GM12891 (cell line): ENCODE measurements at regions not wholly inside any gene's neighbourhood (a gene's known extent, or its start where the extent isn't known, plus 50 kb on each side); places are given as distances from the start of the nearest gene placed in this dataset.

Experiments
- POLR2A ChIP-seq: IDR thresholded peaks from 2 replicates; pipeline ENCODE4 v1.6.1; 2011; ENCODE audit warnings: low read depth, low read length, control low read depth
- POLR2AphosphoS5 ChIP-seq: IDR thresholded peaks from 2 replicates; pipeline ENCODE4 v1.6.1; 2011; ENCODE audit warnings: low read depth, low read length, control low read depth
- SPI1 ChIP-seq: IDR thresholded peaks from 2 replicates; pipeline ENCODE4 v1.6.1; 2011; ENCODE audit warnings: low read depth, low read length, control low read depth
- TAF1 ChIP-seq: IDR thresholded peaks from 2 replicates; pipeline ENCODE4 v1.6.1; 2011; ENCODE audit warnings: low read depth, low read length, control low read depth

- no peak for TF ChIP-seq POLR2A
- no peak for TF ChIP-seq POLR2AphosphoS5
- no peak for TF ChIP-seq TAF1
- no peak for TF ChIP-seq SPI1
Observed at GRCh38 chr15:97712530-97712929, 248.0 kb upstream of the ARRDC4 start.
